Left forelimb (tissue), 1 donor: ENCODE measurements at regions not wholly inside any gene's neighbourhood (a gene's known extent, or its start where the extent isn't known, plus 50 kb on each side); places are given as distances from the start of the nearest gene placed in this dataset.

Experiments
- DNase-seq: peaks from one replicate; pipeline ENCODE4 v3.0.0-alpha.2; 2018; ENCODE audit warnings: low spot score

GRCh38 chr3:103653996-103654395 lies 1219.2 kb downstream of the ZPLD1 start:
- DNase-seq: no peak

- DNase-seq: no peak
Observed at GRCh38 chr3:103657756-103658155, 1222.9 kb downstream of the ZPLD1 start.

DNA sequence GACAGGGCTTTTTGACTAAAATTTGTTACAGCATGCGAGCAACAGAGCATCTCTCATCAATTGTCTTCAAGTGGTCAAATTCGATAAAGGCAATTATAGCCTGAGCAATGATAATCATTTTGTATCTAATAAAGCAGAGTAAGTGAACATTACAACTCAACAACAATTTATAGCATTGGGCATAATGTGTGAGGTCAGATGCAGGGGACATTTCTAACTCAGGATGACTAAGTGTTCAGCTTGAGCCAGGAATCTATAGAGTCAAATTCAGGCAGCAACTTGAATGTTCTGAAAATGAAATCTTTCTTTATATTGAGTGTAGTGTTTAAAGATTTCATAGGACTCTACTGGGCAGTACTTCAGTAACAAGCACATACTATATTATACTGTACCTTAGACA lies 1226.0 kb downstream of the ZPLD1 start:
- DNase-seq: no peak

DNA sequence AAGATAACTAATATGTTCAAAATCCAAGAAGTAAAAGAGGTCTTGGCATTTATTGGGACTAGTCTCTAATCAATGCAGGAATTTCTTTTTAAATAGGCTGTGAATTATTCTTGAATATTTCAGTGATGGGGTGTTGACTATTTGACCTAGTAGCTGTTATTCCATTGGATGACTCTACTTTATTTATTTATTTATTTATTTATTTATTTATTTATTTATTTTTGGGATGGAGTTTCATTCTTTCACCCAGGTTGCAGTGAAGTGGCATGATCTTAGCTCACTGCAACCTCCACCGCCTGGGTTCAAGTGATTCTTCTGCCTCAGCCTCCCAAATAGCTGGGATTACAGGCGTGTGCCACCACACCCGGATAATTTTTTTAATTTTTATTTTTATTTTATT lies 1227.8 kb downstream of the ZPLD1 start:
- no peak for DNase-seq

- DNase-seq: no peak
Observed at GRCh38 chr3:103672346-103672745, 1237.5 kb downstream of the ZPLD1 start.

GRCh38 chr3:103684904-103685303 lies 1250.1 kb downstream of the ZPLD1 start:
- no peak for DNase-seq

GRCh38 chr3:103685939-103686338 lies 1251.1 kb downstream of the ZPLD1 start:
- DNase-seq: no peak

- DNase-seq: no peak
Observed at GRCh38 chr3:103690536-103690935, 1255.7 kb downstream of the ZPLD1 start.

DNA sequence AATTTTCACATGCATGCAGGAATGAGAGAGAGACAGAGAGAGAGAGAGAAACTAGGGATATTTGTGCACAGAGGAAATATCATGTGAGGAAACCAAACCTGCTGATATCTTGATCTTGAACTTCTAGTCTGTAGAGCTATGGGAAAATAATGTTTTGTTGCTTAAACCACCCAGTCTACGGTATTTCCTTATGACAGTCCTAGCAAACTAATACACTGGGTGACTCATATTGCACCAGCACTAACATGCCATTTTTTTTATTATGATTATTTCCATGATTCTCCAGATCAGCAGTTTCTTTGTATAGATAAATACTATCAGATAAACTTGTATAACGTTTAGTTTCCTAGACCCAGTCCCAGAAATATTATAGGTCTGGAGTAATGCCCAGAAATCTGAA lies 1259.0 kb downstream of the ZPLD1 start:
- DNase-seq: no peak

- no peak for DNase-seq
Observed at GRCh38 chr3:103698646-103699045, 1263.8 kb downstream of the ZPLD1 start.

- no peak for DNase-seq
Observed at GRCh38 chr3:103699228-103699627, 1264.4 kb downstream of the ZPLD1 start.

DNA sequence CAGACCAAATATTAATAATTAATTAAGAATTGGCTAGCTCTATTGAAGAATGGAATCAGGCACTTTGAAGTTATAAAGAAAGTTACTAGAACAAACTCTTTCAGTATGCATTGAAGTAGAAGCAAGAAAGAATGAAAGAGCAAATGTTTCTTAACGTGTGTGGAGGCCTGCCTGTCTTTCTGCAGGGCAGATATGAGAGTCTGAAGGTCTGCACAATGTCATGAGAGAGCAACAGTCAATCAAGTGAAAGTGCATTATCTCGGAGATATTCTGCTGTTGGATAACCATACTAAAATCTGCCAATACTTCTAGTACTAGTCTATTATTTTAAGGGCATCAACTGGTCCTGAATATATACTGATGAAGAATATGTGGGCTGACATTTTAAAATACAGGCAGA lies 1270.8 kb downstream of the ZPLD1 start:
- DNase-seq: no peak

DNA sequence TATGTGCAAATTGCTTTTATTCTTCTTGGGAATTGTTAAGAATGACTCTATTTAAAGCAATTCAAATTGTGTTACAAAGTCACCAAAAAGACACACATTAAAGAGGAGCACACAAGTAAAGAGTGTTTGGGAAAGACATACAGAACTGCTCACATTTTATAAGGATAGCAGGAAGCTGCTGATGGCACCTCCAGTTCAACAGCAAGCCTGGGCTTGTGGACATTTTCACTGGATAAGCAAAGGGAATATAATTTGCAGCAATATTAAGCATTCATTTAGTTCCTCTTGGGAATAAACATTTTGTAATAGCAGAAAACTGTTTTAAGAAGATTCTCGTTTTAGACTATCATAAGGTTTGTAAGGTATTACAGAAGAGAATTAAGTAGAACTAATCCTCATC lies 1271.9 kb downstream of the ZPLD1 start:
- DNase-seq: no peak

- no peak for DNase-seq
Observed at GRCh38 chr3:103711670-103712069, 1276.9 kb downstream of the ZPLD1 start.

DNA sequence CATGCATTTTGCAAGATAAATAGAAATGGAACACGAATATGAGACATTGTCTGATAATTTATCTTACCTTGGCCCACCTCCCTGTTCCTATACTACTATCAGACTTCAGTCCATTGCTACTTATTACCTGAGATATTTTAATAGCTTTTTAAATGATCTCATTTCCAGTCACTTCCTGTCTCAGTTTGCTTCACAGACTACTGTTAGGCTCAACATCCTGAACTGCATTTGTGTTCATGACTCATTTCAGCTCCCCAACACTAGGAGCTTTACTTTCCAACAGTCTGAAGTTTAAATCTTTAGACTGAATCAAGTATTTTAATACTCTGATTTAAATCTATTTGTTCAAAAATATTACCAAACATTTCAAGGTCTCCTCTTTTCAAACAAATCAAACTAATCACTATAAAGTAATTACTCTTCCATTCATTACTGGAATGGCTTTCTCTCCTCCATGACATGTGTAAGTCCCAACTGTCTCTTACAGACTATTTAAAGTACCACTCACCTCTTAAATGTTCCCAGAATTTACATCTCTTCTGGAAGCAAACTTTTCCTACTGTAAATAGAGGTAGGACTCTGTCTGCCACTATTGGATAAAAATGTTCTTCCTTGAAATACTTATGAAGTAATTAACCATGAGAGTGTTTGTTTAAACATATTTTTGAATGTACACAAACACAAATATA lies 1277.6 kb downstream of the ZPLD1 start:
- DNase-seq: no peak

DNA sequence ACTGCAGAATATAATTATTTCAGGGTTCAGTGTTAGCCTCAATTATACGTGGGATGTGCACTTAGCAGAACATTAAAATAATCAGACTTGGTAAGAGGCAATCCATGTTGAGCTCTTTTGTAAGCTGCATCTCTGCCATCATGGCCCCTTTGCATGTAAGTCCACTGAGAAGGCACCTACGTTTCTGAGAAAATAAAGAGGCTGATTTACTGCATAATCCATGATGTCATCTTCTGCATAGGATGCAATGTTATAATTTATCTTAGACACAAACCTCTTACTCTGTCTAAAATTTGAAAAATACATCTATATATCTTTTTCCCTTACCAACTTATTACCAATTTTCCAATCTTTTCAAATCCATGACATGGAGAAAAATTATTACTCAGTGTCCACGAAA lies 1294.7 kb downstream of the ZPLD1 start:
- DNase-seq: no peak

GRCh38 chr3:103730744-103731143 lies 1295.9 kb downstream of the ZPLD1 start:
- no peak for DNase-seq

GRCh38 chr3:103752986-103753385 lies 1318.2 kb downstream of the ZPLD1 start:
- DNase-seq: no peak

- no peak for DNase-seq
Observed at GRCh38 chr3:103767635-103768034, 1332.8 kb downstream of the ZPLD1 start.

DNA sequence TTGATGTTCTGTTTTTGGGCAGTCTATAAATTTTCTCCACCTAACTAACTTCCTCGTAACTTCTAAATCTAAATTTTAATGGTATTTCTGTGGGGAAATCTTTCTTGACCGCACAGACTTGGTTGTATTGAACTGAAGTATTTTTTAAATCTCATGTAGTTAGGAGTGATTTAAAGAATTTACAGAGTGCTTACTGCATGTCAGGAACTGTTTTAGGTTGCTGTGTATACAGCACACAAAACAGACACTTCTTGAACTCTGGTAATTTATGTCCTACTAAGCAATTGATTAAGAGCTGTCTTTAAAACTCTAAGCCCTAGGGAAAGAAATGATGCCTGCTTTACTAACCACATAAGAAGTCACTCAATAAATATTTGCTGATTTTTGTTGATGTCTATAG lies 1350.2 kb downstream of the ZPLD1 start:
- DNase-seq: no peak

GRCh38 chr3:103785537-103785936 lies 1350.7 kb downstream of the ZPLD1 start:
- no peak for DNase-seq

GRCh38 chr3:103786296-103786695 lies 1351.5 kb downstream of the ZPLD1 start:
- DNase-seq: no peak

GRCh38 chr3:103787164-103787871 lies 1352.5 kb downstream of the ZPLD1 start:
- no peak for DNase-seq

DNA sequence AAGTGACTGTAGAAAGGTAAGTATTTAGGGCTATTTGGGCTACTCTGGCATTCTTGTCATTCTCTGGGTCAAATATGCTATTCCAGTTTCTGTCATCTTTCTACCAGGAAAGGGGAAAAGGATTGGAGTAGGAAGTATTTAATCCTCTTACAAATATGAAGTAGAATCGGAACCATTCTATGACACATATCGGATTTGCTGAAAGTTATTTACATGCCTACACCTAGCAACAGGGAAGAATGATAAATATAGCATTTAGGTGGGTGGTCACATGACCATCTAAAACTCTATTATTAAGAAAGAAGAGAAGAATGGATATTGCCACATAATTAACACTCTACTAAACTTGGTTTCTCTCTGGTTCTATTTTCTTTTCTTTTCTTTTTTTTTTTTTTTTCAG lies 1353.1 kb downstream of the ZPLD1 start:
- DNase-seq: no peak
